HEK293 (cell line): ENCODE measurements at regions not wholly inside any gene's neighbourhood (a gene's known extent, or its start where the extent isn't known, plus 50 kb on each side); places are given as distances from the start of the nearest gene placed in this dataset.

Source experiments
- CTCF ChIA-PET: fragments of 350-600 bp; formaldehyde crosslinking; extraction: SDS; loops from one replicate; lab custom pipeline; 2021; ENCODE audit warnings: antibody characterized with exemption; lab: Yijun Ruan, JAX
- POLR2A ChIA-PET: fragments of 300-600 bp; formaldehyde crosslinking; extraction: SDS; loops from one replicate; lab custom pipeline; 2020; ENCODE audit warnings: antibody characterized with exemption, inconsistent platforms; lab: Yijun Ruan, JAX
- H3K27ac ChIP-seq: fragments of 200-500 bp; sonication (Bioruptor generic); 2 replicates; pipeline ENCODE4 v1.5.1; 2014; ENCODE audit warnings: low read depth, low read length, control low read depth, inconsistent platforms; ENCODE audit errors: extremely low read depth
- H3K36me3 ChIP-seq, 2 experiments: fragments of 200-500 bp in 1 of 2; sonication (Bioruptor generic) in 1 of 2; 1 replicate in 1 of 2; 2 replicates in 1 of 2; pipeline ENCODE4 v1.5.1; 2014 to 2017; ENCODE audit warnings: inconsistent platforms in 2 of 2, low read length in 2 of 2; ENCODE audit not compliant: control insufficient read depth in 2 of 2, insufficient read depth in 1 of 2
- H3K4me1 ChIP-seq: fragments of 200-500 bp; sonication (Bioruptor generic); 2 replicates; pipeline ENCODE4 v1.5.1; 2014; ENCODE audit warnings: mild to moderate bottlenecking, low read length, inconsistent platforms; ENCODE audit not compliant: control insufficient read depth, insufficient read depth
- H3K4me3 ChIP-seq: 2 replicates; pipeline ENCODE4 v1.5.1; 2011; ENCODE audit warnings: low read depth, mild to moderate bottlenecking, control low read depth, low read length, moderate library complexity
- H3K9me3 ChIP-seq: fragments of 200-500 bp; sonication (Bioruptor generic); 2 replicates; pipeline ENCODE4 v1.5.1; 2014; ENCODE audit warnings: low read depth, low read length, inconsistent platforms; ENCODE audit not compliant: control insufficient read depth, insufficient read depth
- KLF16 ChIP-seq: fragments of 450-650 bp; formaldehyde crosslinking; IDR thresholded peaks from 2 replicates; pipeline ENCODE4 v1.5.1; 2017; ENCODE audit warnings: missing biosample characterization, missing genetic modification characterization
- OVOL3 ChIP-seq: fragments of 450-650 bp; formaldehyde crosslinking; IDR thresholded peaks from 2 replicates; pipeline ENCODE4 v1.5.1; 2016; ENCODE audit warnings: missing biosample characterization, missing genetic modification characterization
- YY1 ChIP-seq: fragments of 450-650 bp; formaldehyde crosslinking; IDR thresholded peaks from 2 replicates; pipeline ENCODE4 v1.5.1; 2018; ENCODE audit warnings: missing biosample characterization, missing genetic modification characterization
- ZBTB1 ChIP-seq: fragments of 450-650 bp; formaldehyde crosslinking; IDR thresholded peaks from 2 replicates; pipeline ENCODE4 v1.5.1; 2016; ENCODE audit warnings: missing biosample characterization, missing genetic modification characterization
- ZNF214 ChIP-seq: fragments of 450-650 bp; formaldehyde crosslinking; IDR thresholded peaks from 2 replicates; pipeline ENCODE4 v1.5.1; 2017; ENCODE audit warnings: missing biosample characterization, mild to moderate bottlenecking, missing genetic modification characterization, borderline replicate concordance
- ZNF416 ChIP-seq: fragments of 450-650 bp; formaldehyde crosslinking; IDR thresholded peaks from 2 replicates; pipeline ENCODE4 v1.5.1; 2016; ENCODE audit warnings: missing biosample characterization, missing genetic modification characterization
- ZNF548 ChIP-seq: fragments of 450-650 bp; formaldehyde crosslinking; IDR thresholded peaks from 2 replicates; pipeline ENCODE4 v1.5.1; 2016; ENCODE audit warnings: missing biosample characterization, missing genetic modification characterization
- TF ChIP-seq, protein P1 (sequence below): fragments of 450-650 bp; formaldehyde crosslinking; IDR thresholded peaks from 2 replicates; pipeline ENCODE4 v1.5.1; 2016; ENCODE audit warnings: missing biosample characterization, missing genetic modification characterization
- TF ChIP-seq, protein P2 (sequence below): fragments of 450-650 bp; formaldehyde crosslinking; IDR thresholded peaks from 2 replicates; pipeline ENCODE4 v1.5.1; 2016; ENCODE audit warnings: missing biosample characterization, missing genetic modification characterization
- TF ChIP-seq, protein P3 (sequence below): fragments of 450-650 bp; formaldehyde crosslinking; IDR thresholded peaks from 2 replicates; pipeline ENCODE4 v1.5.1; 2016; ENCODE audit warnings: missing biosample characterization, missing genetic modification characterization, borderline replicate concordance
- TF ChIP-seq, protein P4 (sequence below): fragments of 450-650 bp; IDR thresholded peaks from 2 replicates; pipeline ENCODE4 v1.5.1; 2018; ENCODE audit warnings: missing biosample characterization, missing genetic modification characterization

DNA sequence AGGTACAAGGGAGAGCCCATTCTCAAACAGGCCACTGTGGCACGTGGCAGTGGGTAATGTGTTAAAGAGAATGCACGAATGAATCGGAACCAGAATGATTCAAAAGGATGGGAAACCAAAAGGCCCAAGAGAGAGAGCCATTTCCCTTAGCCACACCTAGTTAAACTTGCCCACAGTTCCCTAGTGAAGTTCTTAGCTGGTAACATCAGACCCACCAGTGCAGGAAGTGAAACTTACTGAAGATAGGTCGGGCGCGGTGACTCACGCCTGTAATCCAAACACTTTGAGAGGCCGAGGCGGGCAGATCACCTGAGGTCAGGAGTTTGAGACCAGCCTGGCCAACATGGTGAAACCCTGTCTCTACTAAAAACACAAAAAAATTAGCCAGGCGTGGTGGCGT is 97.1 kb downstream of the MEX3B start:
- Histone ChIP-seq H3K9me3 (no peaks in the 10 kb centered on the region), H3K4me1 (peaks cover 18% of the 10 kb centered on the region), H3K36me3 (no peaks in the 10 kb centered on the region), H3K27ac (no peak overlapping the region), H3K4me3 (no peak overlapping the region)
- CTCF ChIA-PET = no interaction called here
- POLR2A ChIA-PET = no interaction called here
- TF ChIP-seq ZNF214 (tag by site-specific recombination) (no peak), ZNF416 (tag by site-specific recombination) (no peak), OVOL3 (tag by site-specific recombination) (no peak), YY1 (tag by site-specific recombination) (no peak)

DNA sequence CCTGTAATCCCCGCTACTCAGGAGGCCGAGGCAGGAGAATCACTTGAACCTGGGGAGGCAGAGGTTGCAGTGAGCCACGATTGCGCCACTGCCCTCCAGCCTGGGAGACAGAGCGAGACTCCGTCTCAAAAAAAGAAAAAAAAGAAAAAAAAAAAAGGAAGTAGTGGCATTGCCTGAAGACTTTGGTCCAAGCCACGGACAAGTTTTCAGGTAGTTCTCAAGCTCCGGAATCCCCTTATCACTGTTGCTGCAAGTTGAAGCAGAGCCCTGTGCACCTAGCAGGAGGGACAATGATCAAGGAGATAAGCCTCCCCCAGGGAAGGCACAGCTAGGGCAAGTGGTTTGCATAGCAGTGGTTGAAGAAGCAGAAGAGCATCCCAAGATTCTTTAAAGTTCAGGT is 97.6 kb downstream of the MEX3B start:
- Histone ChIP-seq H3K4me1 (peaks cover 18% of the 10 kb centered on the region), H3K4me3 (no peak overlapping the region), H3K27ac (no peak overlapping the region), H3K9me3 (no peaks in the 10 kb centered on the region), H3K36me3 (no peaks in the 10 kb centered on the region)
- POLR2A ChIA-PET = no interaction called here
- CTCF ChIA-PET = interaction anchor here (0.8 kb wide), 1 partner anchor 10 kb away, joined by 3 read pairs; no protein-coding TSS in a partner anchor
- TF ChIP-seq, protein P1, sequence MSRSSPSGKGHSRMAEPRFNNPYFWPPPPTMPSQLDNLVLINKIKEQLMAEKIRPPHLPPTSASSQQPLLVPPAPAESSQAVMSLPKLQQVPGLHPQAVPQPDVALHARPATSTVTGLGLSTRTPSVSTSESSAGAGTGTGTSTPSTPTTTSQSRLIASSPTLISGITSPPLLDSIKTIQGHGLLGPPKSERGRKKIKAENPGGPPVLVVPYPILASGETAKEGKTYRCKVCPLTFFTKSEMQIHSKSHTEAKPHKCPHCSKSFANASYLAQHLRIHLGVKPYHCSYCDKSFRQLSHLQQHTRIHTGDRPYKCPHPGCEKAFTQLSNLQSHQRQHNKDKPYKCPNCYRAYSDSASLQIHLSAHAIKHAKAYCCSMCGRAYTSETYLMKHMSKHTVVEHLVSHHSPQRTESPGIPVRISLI (tag by site-specific recombination) = no peak

DNA sequence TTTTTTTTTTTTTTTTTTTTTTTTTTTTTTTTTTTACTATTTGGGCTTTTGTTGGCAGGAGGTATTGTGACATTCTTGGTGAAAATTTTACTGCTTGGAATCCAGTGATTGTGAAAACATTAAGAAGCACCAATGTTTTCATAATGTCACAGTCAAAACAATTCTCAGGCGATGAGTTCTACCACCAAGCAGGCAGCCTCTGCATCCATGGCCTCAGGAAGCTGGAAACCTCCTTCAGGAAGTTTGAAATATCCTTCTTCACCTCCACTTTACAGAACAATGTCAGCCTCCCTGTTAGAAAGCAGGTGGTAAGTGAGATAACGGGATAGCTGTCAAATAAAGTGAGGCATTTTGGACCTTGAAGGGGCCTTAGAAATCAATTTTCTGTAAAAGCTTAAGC is 98.3 kb downstream of the MEX3B start:
- no peak overlapping the region for H3K27ac ChIP-seq
- POLR2A ChIA-PET = no interaction called here
- H3K4me1 ChIP-seq = peaks cover 18% of the 10 kb centered on the region

DNA sequence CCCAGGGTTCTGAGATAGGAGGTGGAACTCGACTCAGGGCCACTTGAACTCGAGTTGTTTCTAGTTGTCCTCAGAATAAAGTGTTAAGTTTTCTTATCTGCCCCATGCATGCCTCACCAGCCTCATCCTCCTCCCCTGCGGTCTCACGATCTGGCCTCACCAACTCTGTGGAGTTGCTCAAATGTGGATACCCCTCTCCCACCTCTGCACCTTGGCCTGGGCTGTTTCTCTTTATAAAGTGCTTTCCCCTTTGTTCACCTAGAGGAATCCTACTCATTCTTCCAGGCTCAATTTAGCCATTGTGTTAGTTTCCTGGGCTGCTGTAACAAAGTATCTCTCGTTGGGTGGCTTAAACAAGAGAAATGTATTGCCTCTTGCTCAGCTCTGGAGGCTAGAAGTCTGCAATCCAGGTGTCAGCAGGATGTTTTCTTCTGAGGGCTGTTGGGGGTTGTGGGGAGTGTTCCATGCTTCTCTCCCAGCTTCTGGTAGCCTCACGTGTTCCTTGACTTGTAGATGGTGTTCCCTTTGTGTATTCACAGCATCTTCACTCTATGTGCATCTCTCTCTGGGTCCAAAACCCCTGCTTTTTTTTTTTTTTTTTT is 100.7 kb downstream of the MEX3B start:
- no peak overlapping the region for H3K27ac ChIP-seq

More for the DNA sequence above, 98.3 kb downstream of the MEX3B start:
- H3K9me3 ChIP-seq = no peaks in the 10 kb centered on the region
- CTCF ChIA-PET = interaction anchor here (0.7 to 0.8 kb wide), 2 partner anchors 9 to 604 kb away, joined by 3 to 5 read pairs; no protein-coding TSS in a partner anchor
- no peaks in the 10 kb centered on the region for H3K36me3 ChIP-seq
- H3K4me3 ChIP-seq = no peak overlapping the region
- TF ChIP-seq ZNF548 (tag by site-specific recombination) = no peak
- TF ChIP-seq, protein P2, sequence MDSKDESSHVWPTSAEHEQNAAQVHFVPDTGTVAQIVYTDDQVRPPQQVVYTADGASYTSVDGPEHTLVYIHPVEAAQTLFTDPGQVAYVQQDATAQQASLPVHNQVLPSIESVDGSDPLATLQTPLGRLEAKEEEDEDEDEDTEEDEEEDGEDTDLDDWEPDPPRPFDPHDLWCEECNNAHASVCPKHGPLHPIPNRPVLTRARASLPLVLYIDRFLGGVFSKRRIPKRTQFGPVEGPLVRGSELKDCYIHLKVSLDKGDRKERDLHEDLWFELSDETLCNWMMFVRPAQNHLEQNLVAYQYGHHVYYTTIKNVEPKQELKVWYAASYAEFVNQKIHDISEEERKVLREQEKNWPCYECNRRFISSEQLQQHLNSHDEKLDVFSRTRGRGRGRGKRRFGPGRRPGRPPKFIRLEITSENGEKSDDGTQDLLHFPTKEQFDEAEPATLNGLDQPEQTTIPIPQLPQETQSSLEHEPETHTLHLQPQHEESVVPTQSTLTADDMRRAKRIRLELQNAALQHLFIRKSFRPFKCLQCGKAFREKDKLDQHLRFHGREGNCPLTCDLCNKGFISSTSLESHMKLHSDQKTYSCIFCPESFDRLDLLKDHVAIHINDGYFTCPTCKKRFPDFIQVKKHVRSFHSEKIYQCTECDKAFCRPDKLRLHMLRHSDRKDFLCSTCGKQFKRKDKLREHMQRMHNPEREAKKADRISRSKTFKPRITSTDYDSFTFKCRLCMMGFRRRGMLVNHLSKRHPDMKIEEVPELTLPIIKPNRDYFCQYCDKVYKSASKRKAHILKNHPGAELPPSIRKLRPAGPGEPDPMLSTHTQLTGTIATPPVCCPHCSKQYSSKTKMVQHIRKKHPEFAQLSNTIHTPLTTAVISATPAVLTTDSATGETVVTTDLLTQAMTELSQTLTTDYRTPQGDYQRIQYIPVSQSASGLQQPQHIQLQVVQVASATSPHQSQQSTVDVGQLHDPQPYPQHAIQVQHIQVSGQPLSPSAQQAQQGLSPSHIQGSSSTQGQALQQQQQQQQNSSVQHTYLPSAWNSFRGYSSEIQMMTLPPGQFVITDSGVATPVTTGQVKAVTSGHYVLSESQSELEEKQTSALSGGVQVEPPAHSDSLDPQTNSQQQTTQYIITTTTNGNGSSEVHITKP (tag by site-specific recombination) = no peak
- TF ChIP-seq, protein P1 (tag by site-specific recombination) = peak; percentile 4; the same call in 1 of the 2 replicates
- no peak for TF ChIP-seq ZBTB1 (tag by site-specific recombination)

More for the DNA sequence above, 100.7 kb downstream of the MEX3B start:
- ChIA-PET POLR2A (no interaction called here), CTCF (interaction anchor here (0.6 to 1.0 kb wide), 4 partner anchors 101 to 1497 kb away, joined by 3 to 4 read pairs (median 4); no protein-coding TSS in a partner anchor)
- H3K4me1 ChIP-seq = peaks cover 16% of the 10 kb centered on the region
- no peak for TF ChIP-seq KLF16 (tag by site-specific recombination)
- TF ChIP-seq, protein P3, sequence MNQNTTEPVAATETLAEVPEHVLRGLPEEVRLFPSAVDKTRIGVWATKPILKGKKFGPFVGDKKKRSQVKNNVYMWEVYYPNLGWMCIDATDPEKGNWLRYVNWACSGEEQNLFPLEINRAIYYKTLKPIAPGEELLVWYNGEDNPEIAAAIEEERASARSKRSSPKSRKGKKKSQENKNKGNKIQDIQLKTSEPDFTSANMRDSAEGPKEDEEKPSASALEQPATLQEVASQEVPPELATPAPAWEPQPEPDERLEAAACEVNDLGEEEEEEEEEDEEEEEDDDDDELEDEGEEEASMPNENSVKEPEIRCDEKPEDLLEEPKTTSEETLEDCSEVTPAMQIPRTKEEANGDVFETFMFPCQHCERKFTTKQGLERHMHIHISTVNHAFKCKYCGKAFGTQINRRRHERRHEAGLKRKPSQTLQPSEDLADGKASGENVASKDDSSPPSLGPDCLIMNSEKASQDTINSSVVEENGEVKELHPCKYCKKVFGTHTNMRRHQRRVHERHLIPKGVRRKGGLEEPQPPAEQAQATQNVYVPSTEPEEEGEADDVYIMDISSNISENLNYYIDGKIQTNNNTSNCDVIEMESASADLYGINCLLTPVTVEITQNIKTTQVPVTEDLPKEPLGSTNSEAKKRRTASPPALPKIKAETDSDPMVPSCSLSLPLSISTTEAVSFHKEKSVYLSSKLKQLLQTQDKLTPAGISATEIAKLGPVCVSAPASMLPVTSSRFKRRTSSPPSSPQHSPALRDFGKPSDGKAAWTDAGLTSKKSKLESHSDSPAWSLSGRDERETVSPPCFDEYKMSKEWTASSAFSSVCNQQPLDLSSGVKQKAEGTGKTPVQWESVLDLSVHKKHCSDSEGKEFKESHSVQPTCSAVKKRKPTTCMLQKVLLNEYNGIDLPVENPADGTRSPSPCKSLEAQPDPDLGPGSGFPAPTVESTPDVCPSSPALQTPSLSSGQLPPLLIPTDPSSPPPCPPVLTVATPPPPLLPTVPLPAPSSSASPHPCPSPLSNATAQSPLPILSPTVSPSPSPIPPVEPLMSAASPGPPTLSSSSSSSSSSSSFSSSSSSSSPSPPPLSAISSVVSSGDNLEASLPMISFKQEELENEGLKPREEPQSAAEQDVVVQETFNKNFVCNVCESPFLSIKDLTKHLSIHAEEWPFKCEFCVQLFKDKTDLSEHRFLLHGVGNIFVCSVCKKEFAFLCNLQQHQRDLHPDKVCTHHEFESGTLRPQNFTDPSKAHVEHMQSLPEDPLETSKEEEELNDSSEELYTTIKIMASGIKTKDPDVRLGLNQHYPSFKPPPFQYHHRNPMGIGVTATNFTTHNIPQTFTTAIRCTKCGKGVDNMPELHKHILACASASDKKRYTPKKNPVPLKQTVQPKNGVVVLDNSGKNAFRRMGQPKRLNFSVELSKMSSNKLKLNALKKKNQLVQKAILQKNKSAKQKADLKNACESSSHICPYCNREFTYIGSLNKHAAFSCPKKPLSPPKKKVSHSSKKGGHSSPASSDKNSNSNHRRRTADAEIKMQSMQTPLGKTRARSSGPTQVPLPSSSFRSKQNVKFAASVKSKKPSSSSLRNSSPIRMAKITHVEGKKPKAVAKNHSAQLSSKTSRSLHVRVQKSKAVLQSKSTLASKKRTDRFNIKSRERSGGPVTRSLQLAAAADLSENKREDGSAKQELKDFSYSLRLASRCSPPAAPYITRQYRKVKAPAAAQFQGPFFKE (tag by site-specific recombination) = no peak
- TF ChIP-seq, protein P4, sequence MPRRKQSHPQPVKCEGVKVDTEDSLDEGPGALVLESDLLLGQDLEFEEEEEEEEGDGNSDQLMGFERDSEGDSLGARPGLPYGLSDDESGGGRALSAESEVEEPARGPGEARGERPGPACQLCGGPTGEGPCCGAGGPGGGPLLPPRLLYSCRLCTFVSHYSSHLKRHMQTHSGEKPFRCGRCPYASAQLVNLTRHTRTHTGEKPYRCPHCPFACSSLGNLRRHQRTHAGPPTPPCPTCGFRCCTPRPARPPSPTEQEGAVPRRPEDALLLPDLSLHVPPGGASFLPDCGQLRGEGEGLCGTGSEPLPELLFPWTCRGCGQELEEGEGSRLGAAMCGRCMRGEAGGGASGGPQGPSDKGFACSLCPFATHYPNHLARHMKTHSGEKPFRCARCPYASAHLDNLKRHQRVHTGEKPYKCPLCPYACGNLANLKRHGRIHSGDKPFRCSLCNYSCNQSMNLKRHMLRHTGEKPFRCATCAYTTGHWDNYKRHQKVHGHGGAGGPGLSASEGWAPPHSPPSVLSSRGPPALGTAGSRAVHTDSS (tag by site-specific recombination) = 0 out of 2 replicates have a peak, but pooled peaks have one; percentile 10
- no peak overlapping the region for H3K4me3 ChIP-seq
- no peaks in the 10 kb centered on the region for H3K36me3 ChIP-seq
- no peaks in the 10 kb centered on the region for H3K9me3 ChIP-seq
